C4-2B (cell line): ENCODE measurements at regions not wholly inside any gene's neighbourhood (a gene's known extent, or its start where the extent isn't known, plus 50 kb on each side); places are given as distances from the start of the nearest gene placed in this dataset.

Experiments used
- CTCF ChIP-seq: fragments of 450-650 bp; conservative IDR thresholded peaks from 2 replicates; pipeline ENCODE4 v1.5.1; 2017; ENCODE audit warnings: mild to moderate bottlenecking
- ZFX ChIP-seq: fragments of 450-650 bp; IDR thresholded peaks from 2 replicates; pipeline ENCODE4 v1.6.1; 2017

DNA sequence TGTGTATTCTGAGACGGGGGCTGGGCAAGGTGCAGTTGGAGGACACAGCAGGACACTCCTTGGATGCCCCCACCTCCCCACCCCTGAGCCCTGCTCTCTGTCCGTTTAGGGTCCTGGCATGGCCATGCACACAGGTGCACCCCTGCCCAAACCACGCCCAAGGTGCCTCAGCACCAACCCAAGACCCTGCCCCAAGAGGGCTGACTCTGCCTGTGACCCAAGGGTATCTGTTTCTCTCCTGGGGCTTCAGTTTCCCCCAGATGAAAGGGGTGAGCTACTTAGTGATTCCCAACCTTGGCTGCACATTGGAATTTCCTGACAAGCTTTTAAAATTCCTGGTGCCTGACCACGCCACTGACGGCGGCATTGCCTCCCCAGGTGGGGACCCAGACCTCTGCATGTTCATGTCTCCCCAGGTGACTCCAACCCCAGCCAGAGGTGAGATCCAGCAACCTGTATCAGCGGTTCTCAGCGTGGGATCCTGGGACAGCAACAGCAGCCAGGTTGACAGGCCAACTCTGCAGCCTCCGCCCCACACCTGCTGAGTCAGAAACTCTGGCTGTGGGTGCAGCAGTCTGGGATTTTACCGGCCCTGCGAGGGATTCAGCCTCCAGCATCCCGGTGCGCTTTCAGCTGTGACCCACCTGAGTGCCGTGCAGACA is 483.4 kb downstream of the NPHP4 start:
- TF ChIP-seq CTCF (no peak), ZFX (no peak)
